ENCODE measurements at regions not wholly inside any gene's neighbourhood (a gene's known extent, or its start where the extent isn't known, plus 50 kb on each side); places are given as distances from the start of the nearest gene placed in this dataset.
"Not testable (repeated sequence)": the region's sequence is repeated elsewhere in the genome, so short reads cannot be mapped to it uniquely, and the experiment has no call there.

- DNase-seq (ENCODE audit: low read depth, low spot score), result no peak
These were observed 64.1 kb upstream of the MMS22L start for GRCh38 chr6:97347111-97347510.

DNA sequence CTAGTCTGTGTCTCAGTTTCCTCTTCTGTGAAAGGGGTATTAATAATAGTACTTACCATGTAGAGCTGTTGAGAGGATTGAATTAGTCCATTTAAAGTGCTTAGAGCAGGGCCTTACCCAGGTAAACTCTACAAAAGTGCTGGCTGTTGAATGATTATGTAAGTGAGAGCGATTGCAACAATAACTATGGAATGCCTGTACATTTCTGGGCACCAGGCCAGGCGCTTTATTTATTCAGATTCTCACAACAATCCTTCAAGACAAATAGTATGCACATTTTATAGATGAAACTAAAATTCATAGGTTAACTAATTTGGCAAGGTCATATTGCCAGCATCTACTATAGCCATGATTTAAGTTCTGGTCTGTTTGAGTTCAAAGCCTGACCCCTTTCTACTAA, 78.3 kb upstream of the MMS22L start:
- DNase-seq (ENCODE audit: low read depth, low spot score), result no peak

DNA sequence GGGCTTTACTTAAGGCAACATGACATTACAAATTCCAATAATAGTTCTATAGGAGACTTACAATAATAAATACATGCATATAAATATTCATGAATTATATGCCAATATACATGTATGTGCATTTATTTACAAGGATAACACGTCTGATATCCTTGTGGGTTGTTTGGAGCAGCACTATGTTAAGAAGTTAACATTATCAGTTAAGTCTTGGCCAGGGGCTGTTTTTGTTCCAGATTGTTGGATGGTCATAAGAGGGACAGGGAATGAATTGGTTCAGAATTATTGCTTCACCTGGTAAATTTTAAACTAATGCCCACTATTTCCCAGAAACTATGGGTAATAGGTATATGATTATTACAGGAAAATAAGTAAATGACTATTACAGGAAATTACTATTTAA, 81.3 kb upstream of the MMS22L start:
- no peak for DNase-seq (ENCODE audit: low read depth, low spot score)

GRCh38 chr6:97382071-97382470, 99.1 kb upstream of the MMS22L start:
- not testable (repeated sequence) for DNase-seq (ENCODE audit: low read depth, low spot score)

DNA sequence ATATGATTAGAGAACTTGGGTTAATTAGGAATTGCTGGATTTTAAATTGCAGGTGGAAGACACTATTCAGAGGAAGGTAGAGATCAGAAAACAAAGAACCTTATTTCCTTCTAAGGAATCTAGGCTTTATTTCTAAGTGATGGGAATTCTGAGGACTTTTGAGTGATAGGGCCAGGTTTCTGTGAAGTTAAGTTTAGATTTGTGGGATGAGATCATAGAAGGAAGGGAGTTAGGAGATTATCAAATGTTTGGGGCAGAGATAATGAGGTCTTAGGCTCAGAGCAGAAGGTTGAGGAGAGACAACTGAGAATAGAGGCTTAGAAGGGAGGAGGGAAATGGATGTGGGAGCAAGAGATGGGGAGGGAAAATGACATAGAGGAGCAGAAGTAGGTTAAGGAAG, 109.7 kb upstream of the MMS22L start:
- DNase-seq (ENCODE audit: low read depth, low spot score), result no peak

- DNase-seq (ENCODE audit: low read depth, low spot score), result peak; percentile 24
These were observed 111.2 kb upstream of the MMS22L start for GRCh38 chr6:97394160-97394748.

- no peak for DNase-seq (ENCODE audit: low read depth, low spot score)
These were observed 113.9 kb upstream of the MMS22L start for GRCh38 chr6:97396880-97397279.

- DNase-seq (ENCODE audit: low read depth, low spot score), result no peak
These were observed 116.2 kb upstream of the MMS22L start for GRCh38 chr6:97399208-97399607.

GRCh38 chr6:97401533-97401932, 118.5 kb upstream of the MMS22L start:
- DNase-seq (ENCODE audit: low read depth, low spot score), result no peak

DNA sequence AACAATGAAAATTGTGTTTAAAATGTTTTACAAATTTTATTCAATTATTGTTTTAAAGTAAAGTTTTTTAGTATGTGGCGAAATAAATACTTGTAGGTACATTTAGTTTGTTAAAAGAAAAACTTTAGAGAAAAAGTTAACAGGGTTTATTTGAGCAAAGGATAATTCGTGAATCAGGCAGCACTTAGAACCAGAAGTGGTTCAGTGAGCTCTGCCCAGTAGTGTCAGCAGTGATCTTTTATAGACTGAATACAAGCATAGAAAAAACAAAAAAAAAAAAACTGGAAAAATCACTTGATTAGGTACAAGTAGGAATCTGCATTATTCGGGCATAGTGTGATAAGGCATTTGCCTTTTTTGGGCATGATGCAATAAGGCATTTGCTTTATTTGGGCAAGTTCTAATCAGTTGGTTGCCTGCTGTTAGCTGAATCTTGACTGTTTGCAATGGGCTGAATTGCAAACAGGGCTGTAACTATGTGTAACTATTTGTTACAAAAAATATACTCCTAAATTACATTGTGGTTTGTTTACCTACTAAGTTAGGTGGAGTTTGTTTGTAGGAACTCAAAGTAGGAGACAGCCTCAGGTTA, 122.9 kb upstream of the MMS22L start:
- DNase-seq (ENCODE audit: low read depth, low spot score), result no peak

- DNase-seq (ENCODE audit: low read depth, low spot score), result no peak
These were observed 123.6 kb upstream of the MMS22L start for GRCh38 chr6:97406633-97407032.

- no peak for DNase-seq (ENCODE audit: low read depth, low spot score)
These were observed 128.6 kb upstream of the MMS22L start for GRCh38 chr6:97411610-97412009.

- no peak for DNase-seq (ENCODE audit: low read depth, low spot score)
These were observed 129.5 kb upstream of the MMS22L start for GRCh38 chr6:97412511-97412910.

- DNase-seq (ENCODE audit: low read depth, low spot score), result no peak
These were observed 139.2 kb upstream of the MMS22L start for GRCh38 chr6:97422171-97422570.

DNA sequence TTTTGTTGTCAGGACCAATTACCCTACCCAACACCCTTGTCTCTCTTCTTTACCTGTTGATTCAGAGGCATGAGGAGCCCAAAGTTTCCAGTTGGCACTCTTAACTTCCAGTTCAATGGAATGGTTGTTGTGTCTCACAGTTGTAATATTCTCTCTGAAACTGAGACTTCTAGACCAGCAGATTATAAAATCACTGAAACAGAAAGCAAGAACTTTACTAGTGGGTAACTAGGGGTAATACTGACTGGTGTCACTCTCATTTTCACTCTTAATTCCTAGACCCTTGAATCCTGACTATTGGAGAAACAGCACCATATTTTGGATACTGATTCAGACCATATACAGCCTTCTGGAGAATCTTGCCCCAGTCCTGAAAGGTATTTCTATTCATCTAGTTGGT, 140.2 kb upstream of the MMS22L start:
- DNase-seq (ENCODE audit: low read depth, low spot score), result no peak

GRCh38 chr6:97427648-97428047, 144.6 kb upstream of the MMS22L start:
- DNase-seq (ENCODE audit: low read depth, low spot score), result no peak

DNA sequence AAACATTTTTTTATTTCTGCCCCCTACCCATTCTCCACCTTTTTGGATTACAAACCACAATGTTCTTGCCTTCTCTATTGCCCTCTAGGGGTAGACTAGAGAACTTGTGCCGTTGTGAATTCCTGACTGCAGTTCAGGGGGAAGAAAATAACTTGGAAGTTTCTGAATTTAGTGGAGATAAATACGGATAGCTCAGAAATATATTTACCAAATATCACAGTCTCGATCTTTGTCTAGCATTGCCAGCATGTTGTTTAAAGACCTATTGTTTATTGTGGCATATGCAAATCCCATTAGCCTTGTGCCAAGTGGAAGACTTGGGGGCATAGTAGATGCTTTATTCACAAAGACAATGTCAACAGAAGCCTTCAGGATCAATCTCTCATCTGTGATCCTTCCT, 154.1 kb upstream of the MMS22L start:
- no peak for DNase-seq (ENCODE audit: low read depth, low spot score)

DNA sequence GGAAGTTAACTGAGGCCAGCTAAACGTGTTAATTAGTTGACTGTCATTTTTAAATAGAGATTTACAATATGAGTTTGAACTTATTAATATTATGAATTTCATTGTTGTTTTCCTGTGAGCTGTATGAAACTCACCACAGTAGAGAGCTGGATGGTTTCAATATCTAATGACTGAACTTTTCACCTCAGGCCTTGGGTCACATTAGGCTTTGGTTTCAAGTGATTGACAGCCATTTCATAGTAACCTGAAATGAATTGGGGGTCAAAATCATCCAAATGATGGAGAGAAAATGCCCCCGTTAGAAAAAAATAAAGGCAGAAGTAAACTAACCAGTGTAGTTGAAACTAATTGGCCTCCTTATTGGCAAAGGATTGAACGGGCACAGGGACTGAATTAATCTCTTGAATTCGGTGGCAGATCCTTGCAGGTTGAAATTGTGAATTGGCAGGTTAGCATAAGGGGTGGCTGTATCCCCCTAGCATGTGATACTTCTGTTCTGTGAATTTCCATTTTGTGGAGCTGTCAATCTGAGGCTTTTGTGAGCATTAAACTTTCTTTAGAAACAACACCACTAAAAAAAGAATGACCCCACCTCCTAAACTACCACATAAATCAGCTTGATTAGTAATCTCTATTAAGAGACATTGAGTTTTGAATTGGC, 155.1 kb upstream of the MMS22L start:
- no peak for DNase-seq (ENCODE audit: low read depth, low spot score)

DNA sequence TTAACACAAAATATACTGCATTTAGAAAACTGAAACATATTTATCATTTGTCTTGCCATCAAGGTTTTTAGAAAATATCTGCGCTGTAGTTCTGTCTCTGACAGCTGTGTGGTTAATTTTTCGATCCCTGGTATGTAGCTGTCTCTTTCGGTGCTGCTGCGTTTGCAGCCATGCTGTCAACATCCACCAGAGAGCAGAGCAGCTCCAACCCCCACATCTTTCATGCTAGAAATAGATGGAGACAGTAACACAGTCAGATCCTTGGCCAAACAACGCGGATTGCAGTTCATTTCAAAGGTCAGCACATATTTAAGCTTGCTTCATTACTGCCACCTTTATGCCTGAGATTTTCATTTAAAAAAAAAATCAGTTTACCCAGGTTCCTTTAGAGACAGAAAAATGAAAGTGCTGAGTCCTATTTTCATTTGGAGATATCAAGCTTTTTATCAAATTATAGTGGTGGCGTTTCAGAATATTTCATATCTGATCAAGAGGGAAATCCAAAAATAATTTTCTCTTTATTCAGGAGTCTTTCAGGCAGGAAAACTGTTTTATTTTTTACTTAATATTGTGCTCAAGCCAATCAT, 157.7 kb upstream of the MMS22L start:
- DNase-seq (ENCODE audit: low read depth, low spot score), result no peak

- DNase-seq (ENCODE audit: low read depth, low spot score), result no peak
These were observed 160.5 kb upstream of the MMS22L start for GRCh38 chr6:97443408-97444080.

DNA sequence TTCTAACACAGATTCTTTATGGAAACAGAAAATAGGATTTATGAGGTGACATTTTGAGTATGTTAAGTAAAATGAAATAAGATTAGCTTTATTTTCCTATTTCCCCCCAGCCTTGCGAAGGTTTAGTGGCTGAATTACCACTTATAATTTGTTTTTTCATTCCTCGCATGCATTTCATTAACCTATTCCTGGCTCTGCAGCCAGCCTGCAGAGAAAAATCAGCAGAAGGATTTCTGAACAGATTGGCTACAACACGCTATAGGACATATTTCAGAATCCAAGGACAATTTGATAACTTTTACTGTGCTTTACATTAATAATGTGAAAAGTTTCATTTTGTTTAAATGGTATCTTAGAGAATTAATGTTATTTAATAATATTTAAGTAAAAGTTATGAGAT, 162.4 kb upstream of the MMS22L start:
- DNase-seq (ENCODE audit: low read depth, low spot score), result no peak

GRCh38 chr6:97449444-97449966, 166.5 kb upstream of the MMS22L start:
- DNase-seq (ENCODE audit: low read depth, low spot score), result no peak

Data from smooth muscle cell of the brain vasculature (primary cell).